Adipocyte (in vitro differentiated cells): ENCODE measurements at regions not wholly inside any gene's neighbourhood (a gene's known extent, or its start where the extent isn't known, plus 50 kb on each side); places are given as distances from the start of the nearest gene placed in this dataset.
A peak's percentile ranks its signal among the peaks of the same experiment; 100 is the strongest.

Experiments used
- DNase-seq: peaks from one replicate; pipeline ENCODE4 v3.0.0-alpha.2; 2015; ENCODE audit warnings: low read depth
- H3K27me3 ChIP-seq: replicated peaks from 2 replicates; pipeline ENCODE4 v1.7.0; 2013; ENCODE audit warnings: mild to moderate bottlenecking, low read length, moderate library complexity; ENCODE audit not compliant: control insufficient read depth, insufficient read depth
- H3K36me3 ChIP-seq: 2 replicates; pipeline ENCODE4 v1.7.0; 2013; ENCODE audit warnings: low read length, mild to moderate bottlenecking, moderate library complexity; ENCODE audit not compliant: control insufficient read depth, insufficient read depth, severe bottlenecking
- H3K4me1 ChIP-seq: 2 replicates; pipeline ENCODE4 v1.7.0; 2013; ENCODE audit warnings: mild to moderate bottlenecking, low read length, moderate library complexity; ENCODE audit not compliant: control insufficient read depth, insufficient read depth
- H3K4me3 ChIP-seq: 2 replicates; pipeline ENCODE4 v1.7.0; 2013; ENCODE audit warnings: mild to moderate bottlenecking, low read length, moderate library complexity
- H3K9ac ChIP-seq: 2 replicates; pipeline ENCODE4 v1.7.0; 2013; ENCODE audit warnings: mild to moderate bottlenecking, low read length, moderate library complexity
- H3K9me3 ChIP-seq: 2 replicates; pipeline ENCODE4 v1.7.0; 2013; ENCODE audit warnings: mild to moderate bottlenecking, low read length, moderate library complexity; ENCODE audit not compliant: control insufficient read depth

DNA sequence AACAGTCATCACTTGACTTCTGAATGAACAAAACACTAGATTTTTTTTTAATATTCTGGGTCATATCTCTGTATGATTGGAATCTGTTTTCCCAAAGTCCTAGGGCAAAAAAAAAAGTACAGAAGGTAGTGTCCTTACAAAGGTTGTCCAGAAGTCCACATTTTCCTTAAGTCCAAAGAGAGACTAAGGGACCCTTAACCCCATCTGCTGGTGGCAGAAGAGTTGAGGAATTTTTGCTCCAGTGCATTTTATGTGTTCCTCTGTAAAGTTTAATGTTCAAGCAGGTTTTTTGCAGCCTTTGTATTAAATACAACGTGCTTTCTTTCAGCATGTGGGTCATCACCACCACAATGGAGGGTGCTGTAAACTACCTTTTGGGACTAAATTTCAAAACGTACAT lies 215.9 kb downstream of the SP3 start:
- DNase-seq = peak; percentile 58
- no peak overlapping the region for H3K4me3 ChIP-seq
- H3K36me3 ChIP-seq = no peaks in the 10 kb centered on the region

DNA sequence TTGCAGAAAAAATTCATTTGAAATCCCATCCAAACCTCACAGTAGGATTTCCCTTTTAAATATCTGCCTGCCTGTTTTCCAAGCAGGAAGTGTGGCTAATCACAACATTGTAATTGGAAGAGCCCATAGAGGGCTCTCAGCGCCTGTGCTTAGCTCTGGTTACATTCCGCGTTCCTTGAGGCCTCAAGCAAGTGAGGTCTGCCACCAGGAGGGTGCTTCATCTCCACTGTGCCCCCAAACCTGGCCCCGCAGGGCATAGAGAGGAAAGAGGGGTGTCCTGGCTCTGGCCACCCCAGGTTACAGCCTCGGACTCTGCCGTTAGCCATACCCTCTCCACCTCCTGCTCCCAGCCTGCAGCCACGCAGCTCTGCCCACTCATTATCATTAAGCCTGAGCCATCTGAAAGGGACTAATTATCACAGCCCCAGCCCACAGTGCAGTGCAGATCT lies 214.8 kb downstream of the SP3 start:
- Histone ChIP-seq H3K9me3 (no peaks in the 10 kb centered on the region), H3K4me3 (no peak overlapping the region), H3K27me3 (no peaks in the 10 kb centered on the region), H3K36me3 (no peaks in the 10 kb centered on the region), H3K4me1 (no peaks in the 10 kb centered on the region), H3K9ac (no peak overlapping the region)
- DNase-seq = peak; percentile 53

More for the DNA sequence above, 215.9 kb downstream of the SP3 start:
- H3K9me3 ChIP-seq = no peaks in the 10 kb centered on the region
- H3K27me3 ChIP-seq = no peaks in the 10 kb centered on the region
- H3K4me1 ChIP-seq = no peaks in the 10 kb centered on the region
- no peak overlapping the region for H3K9ac ChIP-seq

- no peak for DNase-seq
- Histone ChIP-seq H3K4me3 (no peak overlapping the region), H3K9me3 (no peaks in the 10 kb centered on the region), H3K27me3 (no peaks in the 10 kb centered on the region), H3K4me1 (no peaks in the 10 kb centered on the region), H3K36me3 (no peaks in the 10 kb centered on the region), H3K9ac (no peak overlapping the region)
Measured at GRCh38 chr2:173750831-173751230, 214.3 kb downstream of the SP3 start.

DNA sequence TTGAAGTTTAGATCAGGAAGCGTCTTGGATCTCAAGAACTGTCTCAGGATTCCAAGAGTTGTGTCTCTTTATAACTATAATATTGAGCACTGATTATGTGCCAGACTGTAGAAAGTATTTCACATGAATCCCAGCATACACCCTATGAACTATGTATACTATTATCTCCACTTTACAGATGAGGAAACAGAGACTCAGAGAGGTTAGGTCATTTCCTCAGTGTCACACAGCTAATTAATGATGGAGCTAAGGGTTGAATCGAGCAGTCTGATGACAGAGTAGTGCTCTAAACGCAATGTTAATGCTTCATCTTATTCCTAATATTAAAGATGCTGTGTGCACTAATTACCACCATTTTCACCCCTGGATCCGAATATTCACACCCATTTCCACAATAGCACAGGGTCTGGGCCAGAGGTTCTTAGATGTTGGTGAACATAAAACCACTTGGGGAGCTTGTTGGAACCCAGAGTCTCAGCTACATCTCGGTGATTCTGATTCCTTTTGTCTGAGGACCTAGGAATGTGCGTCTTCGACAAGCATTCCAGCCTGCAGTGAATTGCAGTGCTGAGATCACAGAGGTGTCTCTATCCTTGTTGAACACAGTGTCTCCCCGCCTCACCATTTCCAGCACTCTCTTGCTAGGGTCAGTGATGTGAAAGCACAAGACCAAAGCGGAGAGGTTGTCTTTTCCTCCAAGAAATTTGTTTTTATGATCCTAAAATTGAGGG lies 213.8 kb downstream of the SP3 start:
- no peak for DNase-seq
- no peaks in the 10 kb centered on the region for H3K9me3 ChIP-seq
- H3K9ac ChIP-seq = no peak overlapping the region
- H3K27me3 ChIP-seq = no peaks in the 10 kb centered on the region
- H3K4me1 ChIP-seq = no peaks in the 10 kb centered on the region
- H3K4me3 ChIP-seq = no peak overlapping the region
- no peaks in the 10 kb centered on the region for H3K36me3 ChIP-seq

DNA sequence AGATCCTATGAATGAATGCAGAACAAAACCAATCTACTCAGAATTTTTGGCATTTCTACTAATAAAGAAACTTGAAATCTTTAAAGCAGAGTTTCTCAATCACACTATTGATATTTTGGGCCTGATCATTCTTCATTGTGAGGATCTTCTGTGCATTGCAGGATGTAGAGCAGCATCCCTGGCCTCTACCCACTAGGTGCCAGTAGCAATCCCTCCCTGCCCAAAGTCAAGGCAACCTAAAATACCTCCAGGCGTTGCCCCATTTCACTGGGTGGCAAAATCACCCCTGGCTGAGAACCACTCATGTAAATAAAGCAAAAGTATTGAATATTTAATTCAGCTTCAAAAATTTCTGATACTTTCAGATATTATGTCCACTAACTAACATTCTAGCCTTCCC lies 213.0 kb downstream of the SP3 start:
- H3K9me3 ChIP-seq = no peaks in the 10 kb centered on the region
- H3K4me3 ChIP-seq = no peak overlapping the region
- no peaks in the 10 kb centered on the region for H3K36me3 ChIP-seq
- peak; percentile 32 for DNase-seq
- H3K27me3 ChIP-seq = no peaks in the 10 kb centered on the region
- H3K4me1 ChIP-seq = no peaks in the 10 kb centered on the region
- H3K9ac ChIP-seq = no peak overlapping the region

DNA sequence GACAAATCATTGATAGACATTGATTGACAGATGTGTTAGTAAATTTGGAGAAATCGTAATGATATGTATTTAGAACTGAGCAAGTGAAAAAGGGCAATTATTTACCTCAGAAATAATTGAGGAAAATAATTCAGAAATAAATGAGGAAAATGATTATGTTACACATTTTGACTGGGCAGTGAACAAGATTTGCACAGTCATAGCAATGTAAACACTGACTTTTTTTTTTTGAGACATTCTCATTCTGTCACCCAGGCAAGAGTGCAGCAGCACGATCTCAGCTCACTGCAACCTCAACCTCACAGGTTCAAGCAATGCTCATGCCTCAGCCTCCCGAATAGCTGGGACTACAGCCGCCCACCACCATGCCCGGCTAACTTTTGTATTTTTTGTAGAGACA lies 211.7 kb downstream of the SP3 start:
- H3K36me3 ChIP-seq = no peaks in the 10 kb centered on the region
- no peaks in the 10 kb centered on the region for H3K4me1 ChIP-seq
- H3K9me3 ChIP-seq = no peaks in the 10 kb centered on the region
- H3K27me3 ChIP-seq = no peaks in the 10 kb centered on the region
- no peak overlapping the region for H3K4me3 ChIP-seq
- H3K9ac ChIP-seq = no peak overlapping the region
- DNase-seq = no peak

GRCh38 chr2:173754165-173754564 lies 211.0 kb downstream of the SP3 start:
- Histone ChIP-seq H3K9me3 (no peaks in the 10 kb centered on the region), H3K4me1 (no peaks in the 10 kb centered on the region), H3K27me3 (no peaks in the 10 kb centered on the region), H3K36me3 (no peaks in the 10 kb centered on the region), H3K4me3 (no peak overlapping the region), H3K9ac (no peak overlapping the region)
- no peak for DNase-seq

DNA sequence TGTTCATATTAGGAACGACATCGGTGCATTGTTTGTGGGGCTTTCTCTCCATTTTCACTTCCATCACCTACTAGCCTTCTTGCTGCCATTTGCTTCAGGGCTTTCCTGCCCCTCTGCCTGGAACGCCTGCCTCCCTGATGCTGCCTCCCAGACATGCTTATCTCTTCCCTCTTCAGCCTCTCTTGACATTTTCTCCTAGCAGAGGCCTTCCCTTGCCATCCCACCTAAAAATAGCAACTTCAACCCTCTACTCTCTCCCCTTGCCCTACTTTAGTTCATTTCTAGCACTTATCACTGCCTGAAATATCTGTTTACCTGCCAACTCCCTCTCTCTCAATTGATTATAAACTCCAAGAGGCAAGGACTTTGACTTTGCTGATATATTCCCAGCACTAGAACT lies 210.3 kb downstream of the SP3 start:
- Histone ChIP-seq H3K9me3 (no peaks in the 10 kb centered on the region), H3K4me1 (no peaks in the 10 kb centered on the region), H3K4me3 (no peak overlapping the region), H3K36me3 (no peaks in the 10 kb centered on the region), H3K27me3 (no peaks in the 10 kb centered on the region), H3K9ac (no peak overlapping the region)
- no peak for DNase-seq

GRCh38 chr2:173755798-173756197 lies 209.4 kb downstream of the SP3 start:
- DNase-seq = no peak
- H3K4me1 ChIP-seq = peaks cover 7% of the 10 kb centered on the region
- H3K9me3 ChIP-seq = no peaks in the 10 kb centered on the region
- H3K9ac ChIP-seq = no peak overlapping the region
- no peak overlapping the region for H3K4me3 ChIP-seq
- H3K36me3 ChIP-seq = no peaks in the 10 kb centered on the region
- H3K27me3 ChIP-seq = no peaks in the 10 kb centered on the region

DNA sequence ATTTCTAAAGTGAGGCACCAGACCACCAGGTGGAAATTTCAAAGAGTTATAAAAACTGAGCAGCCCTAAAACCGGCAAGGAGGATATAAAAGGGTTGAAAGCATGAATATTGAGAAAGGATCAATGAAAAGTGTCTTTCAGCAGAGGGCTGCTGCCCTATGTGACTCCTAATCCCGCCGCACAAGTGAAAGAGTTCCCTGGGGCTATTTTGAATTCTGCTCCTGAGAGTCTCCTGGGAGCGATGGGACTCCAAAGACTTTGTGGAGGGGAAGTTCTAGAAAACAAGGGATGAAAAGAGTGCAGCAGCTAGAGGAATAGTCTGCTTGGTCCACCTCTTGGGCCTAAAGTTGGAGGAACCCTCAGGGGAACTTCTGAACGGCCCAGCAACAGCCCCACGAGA lies 205.2 kb downstream of the SP3 start:
- Histone ChIP-seq H3K9ac (no peak overlapping the region), H3K4me3 (no peak overlapping the region), H3K36me3 (no peaks in the 10 kb centered on the region), H3K9me3 (no peaks in the 10 kb centered on the region), H3K4me1 (peaks cover 7% of the 10 kb centered on the region), H3K27me3 (no peaks in the 10 kb centered on the region)
- DNase-seq = no peak

DNA sequence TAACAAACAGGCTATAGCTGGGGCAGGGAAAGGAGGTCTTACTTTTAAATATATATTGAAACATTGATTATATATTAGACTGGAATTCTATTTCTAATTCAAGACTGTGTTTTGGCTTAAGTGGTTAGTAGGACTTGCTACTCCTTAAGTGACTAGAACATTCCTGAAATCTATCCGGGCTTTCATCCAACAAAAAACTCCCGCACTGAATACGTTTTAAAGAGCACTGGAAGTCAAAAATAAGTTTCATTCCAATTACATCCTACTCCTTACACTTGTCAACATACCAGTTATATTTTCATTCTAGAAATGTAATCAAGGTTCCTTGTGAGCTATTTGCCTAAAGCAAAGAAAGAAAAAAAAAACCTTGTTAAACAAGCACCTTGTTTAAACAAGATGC lies 204.6 kb downstream of the SP3 start:
- no peak overlapping the region for H3K4me3 ChIP-seq
- H3K9me3 ChIP-seq = no peaks in the 10 kb centered on the region

DNA sequence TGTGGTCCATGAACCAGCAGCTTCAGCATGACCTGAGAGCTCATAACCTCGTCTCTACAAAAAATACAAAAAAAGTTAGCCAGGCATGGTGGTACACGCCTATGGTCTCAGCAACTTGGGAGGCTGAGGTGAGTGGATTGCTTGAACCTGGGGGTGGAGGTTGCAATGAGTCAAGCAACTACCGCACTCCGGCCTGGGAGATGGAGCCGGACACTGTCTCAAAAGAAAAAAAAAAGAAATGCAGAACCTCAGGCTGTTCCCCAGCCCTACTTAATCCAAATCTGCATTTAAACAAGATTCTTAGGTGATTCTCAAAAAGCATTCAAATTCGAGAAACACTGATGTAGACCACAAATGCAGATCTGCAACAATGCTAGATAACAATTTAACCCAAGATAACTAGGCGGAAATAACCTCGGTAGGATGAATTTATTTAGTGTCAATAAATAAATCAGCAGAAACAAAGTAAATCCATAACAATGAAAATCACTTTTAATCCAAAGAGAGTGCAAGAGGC lies 203.5 kb downstream of the SP3 start:
- H3K4me3 ChIP-seq = no peak overlapping the region
- H3K9me3 ChIP-seq = no peaks in the 10 kb centered on the region
- no peaks in the 10 kb centered on the region for H3K27me3 ChIP-seq
- H3K9ac ChIP-seq = no peak overlapping the region
- DNase-seq = no peak
- H3K4me1 ChIP-seq = peaks cover 7% of the 10 kb centered on the region
- no peaks in the 10 kb centered on the region for H3K36me3 ChIP-seq

More for the DNA sequence above, 204.6 kb downstream of the SP3 start:
- H3K9ac ChIP-seq = no peak overlapping the region
- no peaks in the 10 kb centered on the region for H3K36me3 ChIP-seq
- H3K27me3 ChIP-seq = no peaks in the 10 kb centered on the region
- peaks cover 7% of the 10 kb centered on the region for H3K4me1 ChIP-seq
- peak; percentile 51 for DNase-seq
